ENCODE measurements at regions not wholly inside any gene's neighbourhood (a gene's known extent, or its start where the extent isn't known, plus 50 kb on each side); places are given as distances from the start of the nearest gene placed in this dataset.
A peak's percentile ranks its signal among the peaks of the same experiment; 100 is the strongest.

GRCh38 chr15:68518785-68519430 is 59.9 kb upstream of the CORO2B start:
- Histone ChIP-seq H3K27me3 (ENCODE audit: control insufficient read depth in 3 of 3, insufficient read depth in 3 of 3, low read length in 3 of 3) (no peaks in the 10 kb centered on the region), H3K9me3 (ENCODE audit: control insufficient read depth in 3 of 3, low read length in 3 of 3) (no peaks in the 10 kb centered on the region), H3K36me3 (ENCODE audit: control insufficient read depth in 3 of 3, insufficient read depth in 3 of 3, low read length in 3 of 3) (no peaks in the 10 kb centered on the region), H3K27ac (ENCODE audit: low read depth, low read length) (no peak overlapping the region), H3K4me3 (ENCODE audit: low read length in 3 of 3) (no peak overlapping the region), H3K9ac (ENCODE audit: low read depth in 1 of 3, low read length in 3 of 3) (no peak overlapping the region), H3K4me1 (ENCODE audit: control insufficient read depth in 3 of 3, insufficient read depth in 3 of 3, low read length in 3 of 3) (peaks cover 0 to 13% (median 5%) of the 10 kb centered on the region in 3 donors)

GRCh38 chr15:68524753-68525584 is 53.8 kb upstream of the CORO2B start:
- no peak overlapping the region for H3K4me3 ChIP-seq (ENCODE audit: low read length in 3 of 3)
- no peaks in the 10 kb centered on the region for H3K27me3 ChIP-seq (ENCODE audit: control insufficient read depth in 3 of 3, insufficient read depth in 3 of 3, low read length in 3 of 3)
- H3K9me3 ChIP-seq (ENCODE audit: control insufficient read depth in 3 of 3, low read length in 3 of 3): no peaks in the 10 kb centered on the region
- H3K27ac ChIP-seq (ENCODE audit: low read depth, low read length): no peak overlapping the region
- no peaks in the 10 kb centered on the region for H3K36me3 ChIP-seq (ENCODE audit: control insufficient read depth in 3 of 3, insufficient read depth in 3 of 3, low read length in 3 of 3)
- H3K9ac ChIP-seq (ENCODE audit: low read depth in 1 of 3, low read length in 3 of 3): no peak overlapping the region
- no peaks in the 10 kb centered on the region for H3K4me1 ChIP-seq (ENCODE audit: control insufficient read depth in 3 of 3, insufficient read depth in 3 of 3, low read length in 3 of 3)

- Histone ChIP-seq H3K9me3 (ENCODE audit: control insufficient read depth in 3 of 3, low read length in 3 of 3) (no peaks in the 10 kb centered on the region), H3K9ac (ENCODE audit: low read depth in 1 of 3, low read length in 3 of 3) (no peak overlapping the region), H3K4me1 (ENCODE audit: control insufficient read depth in 3 of 3, insufficient read depth in 3 of 3, low read length in 3 of 3) (no peaks in the 10 kb centered on the region), H3K27me3 (ENCODE audit: control insufficient read depth in 3 of 3, insufficient read depth in 3 of 3, low read length in 3 of 3) (no peaks in the 10 kb centered on the region), H3K36me3 (ENCODE audit: control insufficient read depth in 3 of 3, insufficient read depth in 3 of 3, low read length in 3 of 3) (no peaks in the 10 kb centered on the region), H3K27ac (ENCODE audit: low read depth, low read length) (no peak overlapping the region), H3K4me3 (ENCODE audit: low read length in 3 of 3) (no peak overlapping the region)
These were observed 53.0 kb upstream of the CORO2B start for GRCh38 chr15:68525815-68526214.

- Histone ChIP-seq H3K4me1 (ENCODE audit: control insufficient read depth in 3 of 3, insufficient read depth in 3 of 3, low read length in 3 of 3) (no peaks in the 10 kb centered on the region), H3K36me3 (ENCODE audit: control insufficient read depth in 3 of 3, insufficient read depth in 3 of 3, low read length in 3 of 3) (no peaks in the 10 kb centered on the region), H3K27me3 (ENCODE audit: control insufficient read depth in 3 of 3, insufficient read depth in 3 of 3, low read length in 3 of 3) (no peaks in the 10 kb centered on the region), H3K9me3 (ENCODE audit: control insufficient read depth in 3 of 3, low read length in 3 of 3) (no peaks in the 10 kb centered on the region), H3K4me3 (ENCODE audit: low read length in 3 of 3) (no peak overlapping the region), H3K9ac (ENCODE audit: low read depth in 1 of 3, low read length in 3 of 3) (no peak overlapping the region), H3K27ac (ENCODE audit: low read depth, low read length) (no peak overlapping the region)
These were observed 52.5 kb upstream of the CORO2B start for GRCh38 chr15:68526269-68526668.

- Histone ChIP-seq H3K27ac (ENCODE audit: low read depth, low read length) (no peak overlapping the region), H3K9ac (ENCODE audit: low read depth in 1 of 3, low read length in 3 of 3) (no peak overlapping the region), H3K36me3 (ENCODE audit: control insufficient read depth in 3 of 3, insufficient read depth in 3 of 3, low read length in 3 of 3) (no peaks in the 10 kb centered on the region), H3K4me1 (ENCODE audit: control insufficient read depth in 3 of 3, insufficient read depth in 3 of 3, low read length in 3 of 3) (no peaks in the 10 kb centered on the region), H3K27me3 (ENCODE audit: control insufficient read depth in 3 of 3, insufficient read depth in 3 of 3, low read length in 3 of 3) (no peaks in the 10 kb centered on the region), H3K4me3 (ENCODE audit: low read length in 3 of 3) (no peak overlapping the region), H3K9me3 (ENCODE audit: control insufficient read depth in 3 of 3, low read length in 3 of 3) (no peaks in the 10 kb centered on the region)
These were observed 52.0 kb upstream of the CORO2B start for GRCh38 chr15:68526784-68527183.

GRCh38 chr15:68528626-68529290 is 50.0 kb upstream of the CORO2B start:
- H3K9ac ChIP-seq (ENCODE audit: low read depth in 1 of 3, low read length in 3 of 3): no peak overlapping the region
- H3K9me3 ChIP-seq (ENCODE audit: control insufficient read depth in 3 of 3, low read length in 3 of 3): peaks cover 0 to 5% (median 0%) of the 10 kb centered on the region in 3 donors
- H3K4me1 ChIP-seq (ENCODE audit: control insufficient read depth in 3 of 3, insufficient read depth in 3 of 3, low read length in 3 of 3): no peaks in the 10 kb centered on the region
- H3K4me3 ChIP-seq (ENCODE audit: low read length in 3 of 3): peak overlapping the region in 2 of 3 donors; percentile 12 to 25
- no peaks in the 10 kb centered on the region for H3K36me3 ChIP-seq (ENCODE audit: control insufficient read depth in 3 of 3, insufficient read depth in 3 of 3, low read length in 3 of 3)
- no peaks in the 10 kb centered on the region for H3K27me3 ChIP-seq (ENCODE audit: control insufficient read depth in 3 of 3, insufficient read depth in 3 of 3, low read length in 3 of 3)
- no peak overlapping the region for H3K27ac ChIP-seq (ENCODE audit: low read depth, low read length)

Measured in skeletal muscle tissue (tissue), 3 donors.